Activated CD4-positive, alpha-beta memory T cell treated with anti-CD3 and anti-CD28 coated beads for 36 hours (primary cell): ENCODE measurements at regions not wholly inside any gene's neighbourhood (a gene's known extent, or its start where the extent isn't known, plus 50 kb on each side); places are given as distances from the start of the nearest gene placed in this dataset.

Source experiments
- CTCF ChIA-PET: fragments of 350-600 bp; sonication (Branson Sonifier 250); formaldehyde crosslinking; loops from one replicate; lab custom pipeline; 2021; ENCODE audit warnings: antibody characterized with exemption, inconsistent platforms; lab: Charles Lee
- POLR2A ChIA-PET: fragments of 350-600 bp; sonication (Branson Sonifier 250); formaldehyde crosslinking; loops from one replicate; lab custom pipeline; 2021; ENCODE audit warnings: antibody characterized with exemption; lab: Charles Lee
- DNase-seq: peaks from one replicate; pipeline ENCODE4 v3.0.0-alpha.2; 2020
- H3K27ac Mint-ChIP-seq: one replicate; pipeline ENCODE4 v1.8.0; 2021; ENCODE audit warnings: mixed read lengths
- H3K27me3 Mint-ChIP-seq: one replicate; pipeline ENCODE4 v1.8.0; 2021; ENCODE audit warnings: mixed read lengths
- H3K36me3 Mint-ChIP-seq: one replicate; pipeline ENCODE4 v1.8.0; 2021; ENCODE audit warnings: mixed read lengths
- H3K4me1 Mint-ChIP-seq: one replicate; pipeline ENCODE4 v1.8.0; 2021; ENCODE audit warnings: low read depth, mixed read lengths
- H3K4me3 Mint-ChIP-seq: one replicate; pipeline ENCODE4 v1.8.0; 2021; ENCODE audit warnings: mild to moderate bottlenecking, mixed read lengths
- H3K9me3 Mint-ChIP-seq: one replicate; pipeline ENCODE4 v1.8.0; 2021; ENCODE audit warnings: mixed read lengths
- intact Hi-C: fragments of 100-400 bp; cut with micrococcal nuclease; formaldehyde crosslinking; loops from one replicate; pipeline ENCODE4 v1.15.1; 2023

DNA sequence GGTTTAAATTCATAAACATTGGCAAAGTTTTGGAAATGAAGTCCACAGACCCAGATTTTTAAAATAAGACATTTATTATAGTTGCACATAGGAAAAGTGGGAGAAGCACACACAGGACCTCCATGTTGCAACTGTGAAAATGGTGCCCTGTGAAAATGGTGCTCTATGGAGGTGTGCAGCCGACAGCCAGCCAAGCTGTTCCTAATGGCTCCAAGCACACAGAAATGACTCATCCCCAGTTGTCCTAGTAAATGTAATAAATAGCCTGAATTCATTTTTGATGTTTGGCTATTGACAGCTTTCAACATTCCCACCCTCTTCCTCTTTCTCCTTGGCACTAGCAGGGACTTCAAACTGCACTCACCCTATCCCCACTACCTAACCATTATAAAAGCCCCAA lies 590.9 kb downstream of the CAAP1 start:
- Mint-ChIP-seq H3K4me3 (no peak overlapping the region), H3K27ac (no peak overlapping the region), H3K4me1 (no peaks in the 10 kb centered on the region), H3K9me3 (no peaks in the 10 kb centered on the region), H3K36me3 (no peaks in the 10 kb centered on the region), H3K27me3 (no peaks in the 10 kb centered on the region)
- intact Hi-C loops, result no loop called here
- no peak for DNase-seq
- CTCF ChIA-PET, result no interaction called here
- POLR2A ChIA-PET, result no interaction called here

GRCh38 chr9:26301046-26301445 lies 591.6 kb downstream of the CAAP1 start:
- Mint-ChIP-seq H3K36me3 (no peaks in the 10 kb centered on the region), H3K27me3 (no peaks in the 10 kb centered on the region), H3K4me1 (no peaks in the 10 kb centered on the region), H3K9me3 (no peaks in the 10 kb centered on the region), H3K27ac (no peak overlapping the region), H3K4me3 (no peak overlapping the region)
- ChIA-PET POLR2A (no interaction called here), CTCF (no interaction called here)
- intact Hi-C loops, result no loop called here
- no peak for DNase-seq

GRCh38 chr9:26296910-26297572 lies 595.6 kb downstream of the CAAP1 start:
- Mint-ChIP-seq H3K9me3 (peaks cover 3% of the 10 kb centered on the region), H3K4me1 (no peaks in the 10 kb centered on the region), H3K27ac (no peak overlapping the region), H3K4me3 (no peak overlapping the region), H3K36me3 (no peaks in the 10 kb centered on the region), H3K27me3 (no peaks in the 10 kb centered on the region)
- ChIA-PET CTCF (no interaction called here), POLR2A (no interaction called here)
- DNase-seq, result no peak
- intact Hi-C loops, result no loop called here

DNA sequence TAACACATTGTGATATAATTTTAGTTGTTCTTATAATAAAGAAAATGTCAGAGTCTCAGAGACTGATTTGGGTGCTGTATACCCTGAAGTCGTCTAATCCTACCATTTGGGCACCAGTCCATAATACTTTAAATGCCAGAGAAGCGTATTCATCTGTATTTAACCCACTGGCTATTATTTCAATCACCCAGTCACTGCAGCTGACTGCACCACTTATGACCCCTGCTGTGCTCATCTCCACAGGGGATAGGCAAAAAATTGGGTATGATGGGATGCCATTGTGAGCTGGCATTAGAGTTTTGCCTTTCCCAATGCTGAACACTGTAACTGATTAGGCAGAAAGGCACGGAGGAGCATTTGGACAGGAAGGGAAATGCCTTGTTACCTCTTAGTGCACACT lies 599.7 kb downstream of the CAAP1 start:
- no peaks in the 10 kb centered on the region for H3K36me3 Mint-ChIP-seq
- ChIA-PET POLR2A (no interaction called here), CTCF (no interaction called here)
- H3K9me3 Mint-ChIP-seq, result peaks cover 23% of the 10 kb centered on the region
- intact Hi-C loops, result no loop called here
- no peak overlapping the region for H3K4me3 Mint-ChIP-seq
- DNase-seq, result no peak
- H3K27me3 Mint-ChIP-seq, result no peaks in the 10 kb centered on the region
- H3K27ac Mint-ChIP-seq, result no peak overlapping the region
- H3K4me1 Mint-ChIP-seq, result no peaks in the 10 kb centered on the region

DNA sequence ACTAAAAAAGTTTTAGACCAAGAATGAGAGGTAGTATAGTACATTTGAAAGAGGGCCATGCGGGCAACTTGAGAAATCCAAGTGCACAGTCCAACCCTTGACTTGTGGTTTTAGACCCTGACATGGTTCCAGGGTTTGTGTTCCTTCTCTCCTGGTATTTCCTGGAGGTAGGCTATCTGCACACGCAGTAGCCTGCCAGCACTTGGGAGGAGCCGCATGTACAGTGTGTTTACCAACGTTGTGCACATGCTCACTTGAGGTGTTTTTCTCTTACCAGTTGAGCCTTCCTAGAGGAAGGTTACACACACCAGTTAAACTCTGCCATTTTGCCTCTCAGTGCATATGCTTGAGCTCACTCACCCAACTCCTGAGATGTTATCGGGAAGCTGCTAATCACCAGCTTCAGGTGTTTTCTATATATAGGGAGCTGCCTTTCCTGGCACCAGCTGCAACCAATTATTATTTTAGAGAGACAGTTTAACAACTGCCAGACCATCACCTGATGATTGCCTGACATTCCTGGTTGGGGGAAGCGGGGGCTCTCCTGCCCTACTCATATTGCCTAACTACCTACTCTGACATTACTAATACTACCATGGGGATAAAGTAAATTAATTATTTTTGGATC lies 593.4 kb upstream of the TUSC1 start:
- H3K27ac Mint-ChIP-seq, result no peak overlapping the region
- ChIA-PET POLR2A (no interaction called here), CTCF (no interaction called here)
- no peaks in the 10 kb centered on the region for H3K4me1 Mint-ChIP-seq
- peaks cover 11% of the 10 kb centered on the region for H3K9me3 Mint-ChIP-seq
- H3K36me3 Mint-ChIP-seq, result no peaks in the 10 kb centered on the region
- no peak overlapping the region for H3K4me3 Mint-ChIP-seq
- no peak for DNase-seq
- intact Hi-C loops, result no loop called here
- no peaks in the 10 kb centered on the region for H3K27me3 Mint-ChIP-seq

DNA sequence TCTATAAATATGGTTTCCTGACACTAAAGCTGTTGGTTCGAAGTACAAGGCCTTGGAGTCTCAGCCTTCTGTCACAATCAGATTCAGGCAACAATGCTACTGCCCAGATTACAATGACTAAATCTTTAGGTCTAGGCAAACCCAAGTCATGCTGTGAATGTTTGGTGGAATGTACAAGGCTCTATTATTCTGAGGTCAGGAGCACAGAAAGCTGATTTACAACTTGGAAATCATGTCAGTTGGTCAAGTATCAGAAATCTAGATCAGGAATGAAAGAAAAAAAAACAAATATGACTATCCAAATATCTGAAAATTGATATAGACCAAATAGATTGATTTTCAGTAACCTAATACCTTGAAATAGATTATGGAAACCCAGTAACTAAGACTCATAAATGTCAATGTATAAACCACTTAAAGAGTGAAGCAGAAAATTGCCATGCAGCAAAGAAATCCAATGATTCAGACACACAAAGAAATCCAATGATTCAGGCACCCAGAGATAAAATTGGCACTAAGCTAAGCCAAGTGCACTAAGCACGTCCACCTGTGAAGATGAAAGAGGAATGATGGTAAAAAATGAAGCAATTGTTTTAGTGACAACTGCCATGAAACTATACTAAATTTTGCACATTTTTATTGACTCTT lies 588.0 kb upstream of the TUSC1 start:
- POLR2A ChIA-PET, result no interaction called here
- H3K27ac Mint-ChIP-seq, result no peak overlapping the region
- no peaks in the 10 kb centered on the region for H3K4me1 Mint-ChIP-seq
- no peaks in the 10 kb centered on the region for H3K27me3 Mint-ChIP-seq
- peaks cover 11% of the 10 kb centered on the region for H3K9me3 Mint-ChIP-seq
- intact Hi-C loops, result no loop called here
- H3K4me3 Mint-ChIP-seq, result no peak overlapping the region
- CTCF ChIA-PET, result no interaction called here
- no peak for DNase-seq
- H3K36me3 Mint-ChIP-seq, result no peaks in the 10 kb centered on the region

- Mint-ChIP-seq H3K36me3 (no peaks in the 10 kb centered on the region), H3K27me3 (no peaks in the 10 kb centered on the region), H3K9me3 (peaks cover 8% of the 10 kb centered on the region), H3K27ac (no peak overlapping the region), H3K4me1 (no peaks in the 10 kb centered on the region), H3K4me3 (no peak overlapping the region)
- intact Hi-C loops, result no loop called here
- POLR2A ChIA-PET, result no interaction called here
- CTCF ChIA-PET, result interaction anchor here (0.7 kb wide), 1 partner anchor 591 kb away, joined by 3 read pairs; no protein-coding TSS in a partner anchor
- no peak for DNase-seq
Observed at GRCh38 chr9:26264709-26265601, 586.7 kb upstream of the TUSC1 start.

DNA sequence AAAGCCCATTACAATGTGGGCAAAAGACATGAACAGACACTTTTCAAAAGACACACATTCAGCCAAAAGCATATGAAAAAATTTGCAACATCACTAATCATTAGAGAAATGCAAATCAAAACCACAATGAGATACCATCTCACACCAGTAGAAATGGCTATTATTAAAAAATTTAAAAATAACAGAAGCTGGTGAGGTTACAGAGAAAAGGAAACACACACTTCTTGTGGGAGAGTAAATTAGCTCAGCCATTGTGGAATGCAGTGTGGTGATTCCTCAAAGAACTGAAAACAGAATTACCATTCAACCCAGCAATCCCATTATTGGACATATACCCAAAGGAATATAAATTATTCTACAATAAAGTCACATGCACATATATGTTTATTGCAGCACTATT lies 585.2 kb upstream of the TUSC1 start:
- POLR2A ChIA-PET, result no interaction called here
- H3K9me3 Mint-ChIP-seq, result peaks cover 8% of the 10 kb centered on the region
- no peaks in the 10 kb centered on the region for H3K27me3 Mint-ChIP-seq

DNA sequence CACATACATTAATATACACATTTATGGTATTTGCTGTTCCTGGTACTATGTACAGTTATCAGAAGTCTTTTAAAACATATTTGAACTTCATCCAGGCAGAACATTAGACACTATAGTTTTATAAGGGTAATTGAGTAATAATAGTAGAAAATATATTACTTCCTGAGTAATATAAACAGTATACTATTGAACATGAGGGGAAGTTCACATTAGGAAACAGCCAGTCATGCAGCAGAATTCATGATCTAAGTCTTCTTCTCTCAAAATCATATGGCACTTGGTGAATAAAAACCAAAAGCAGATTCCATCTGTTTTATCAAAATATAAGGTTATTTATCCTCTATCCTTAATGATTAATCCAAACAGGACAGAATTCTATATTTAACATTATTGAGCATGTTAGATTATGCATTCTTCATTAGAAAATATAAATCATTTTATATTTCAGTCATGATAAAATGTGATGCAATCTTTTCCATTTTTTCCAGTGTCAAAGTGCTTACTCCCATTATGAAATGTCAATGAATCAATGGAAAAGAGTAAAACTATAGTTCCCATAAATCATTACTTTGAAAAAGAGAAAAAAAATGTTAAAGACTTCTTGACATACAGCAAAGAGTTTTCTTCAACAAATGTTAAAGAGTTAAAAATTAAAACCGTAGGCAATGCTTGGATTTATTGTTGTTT lies 584.3 kb upstream of the TUSC1 start:
- intact Hi-C loops, result no loop called here
- peaks cover 8% of the 10 kb centered on the region for H3K9me3 Mint-ChIP-seq
- H3K27ac Mint-ChIP-seq, result no peak overlapping the region
- H3K4me3 Mint-ChIP-seq, result no peak overlapping the region
- no peak for DNase-seq
- ChIA-PET CTCF (no interaction called here), POLR2A (no interaction called here)
- no peaks in the 10 kb centered on the region for H3K4me1 Mint-ChIP-seq
- H3K36me3 Mint-ChIP-seq, result no peaks in the 10 kb centered on the region
- H3K27me3 Mint-ChIP-seq, result no peaks in the 10 kb centered on the region

More for the DNA sequence above, 585.2 kb upstream of the TUSC1 start:
- Mint-ChIP-seq H3K27ac (no peak overlapping the region), H3K36me3 (no peaks in the 10 kb centered on the region), H3K4me1 (no peaks in the 10 kb centered on the region), H3K4me3 (no peak overlapping the region)
- no peak for DNase-seq
- intact Hi-C loops, result no loop called here
- CTCF ChIA-PET, result no interaction called here

GRCh38 chr9:26261503-26262330 lies 583.5 kb upstream of the TUSC1 start:
- intact Hi-C loops, result no loop called here
- peaks cover 8% of the 10 kb centered on the region for H3K9me3 Mint-ChIP-seq
- DNase-seq, result no peak
- CTCF ChIA-PET, result no interaction called here
- H3K4me1 Mint-ChIP-seq, result no peaks in the 10 kb centered on the region
- no peak overlapping the region for H3K4me3 Mint-ChIP-seq
- no peak overlapping the region for H3K27ac Mint-ChIP-seq
- H3K36me3 Mint-ChIP-seq, result no peaks in the 10 kb centered on the region
- no peaks in the 10 kb centered on the region for H3K27me3 Mint-ChIP-seq
- POLR2A ChIA-PET, result no interaction called here

- CTCF ChIA-PET, result no interaction called here
- no peak overlapping the region for H3K27ac Mint-ChIP-seq
- H3K4me3 Mint-ChIP-seq, result no peak overlapping the region
- no peak for DNase-seq
- H3K27me3 Mint-ChIP-seq, result no peaks in the 10 kb centered on the region
- intact Hi-C loops, result no loop called here
- H3K9me3 Mint-ChIP-seq, result peaks cover 8% of the 10 kb centered on the region
- no peaks in the 10 kb centered on the region for H3K36me3 Mint-ChIP-seq
- POLR2A ChIA-PET, result no interaction called here
- no peaks in the 10 kb centered on the region for H3K4me1 Mint-ChIP-seq
Observed at GRCh38 chr9:26260238-26260637, 582.0 kb upstream of the TUSC1 start.
